ENCODE measurements at regions not wholly inside any gene's neighbourhood (a gene's known extent, or its start where the extent isn't known, plus 50 kb on each side); places are given as distances from the start of the nearest gene placed in this dataset.

DNA sequence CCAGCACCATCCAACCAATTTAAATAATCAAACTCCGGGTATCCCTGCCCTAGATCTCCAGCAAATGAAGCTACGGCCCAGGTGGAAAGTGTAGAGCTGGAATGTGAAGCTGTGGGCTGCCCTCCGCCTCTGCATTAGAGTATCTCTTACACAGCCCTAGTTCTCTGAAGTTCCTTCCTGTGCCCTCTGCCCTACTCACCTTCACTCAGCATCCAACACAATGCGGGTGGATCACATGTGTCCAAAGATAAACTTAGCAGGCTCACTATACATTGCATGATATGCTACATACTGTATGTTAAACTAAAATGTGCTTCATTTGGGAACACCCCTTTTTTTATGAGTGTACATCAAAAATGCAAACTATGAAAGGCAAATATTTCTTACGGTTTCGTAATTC is 70.0 kb upstream of the RAD23B start:
- DNase-seq: no peak

DNA sequence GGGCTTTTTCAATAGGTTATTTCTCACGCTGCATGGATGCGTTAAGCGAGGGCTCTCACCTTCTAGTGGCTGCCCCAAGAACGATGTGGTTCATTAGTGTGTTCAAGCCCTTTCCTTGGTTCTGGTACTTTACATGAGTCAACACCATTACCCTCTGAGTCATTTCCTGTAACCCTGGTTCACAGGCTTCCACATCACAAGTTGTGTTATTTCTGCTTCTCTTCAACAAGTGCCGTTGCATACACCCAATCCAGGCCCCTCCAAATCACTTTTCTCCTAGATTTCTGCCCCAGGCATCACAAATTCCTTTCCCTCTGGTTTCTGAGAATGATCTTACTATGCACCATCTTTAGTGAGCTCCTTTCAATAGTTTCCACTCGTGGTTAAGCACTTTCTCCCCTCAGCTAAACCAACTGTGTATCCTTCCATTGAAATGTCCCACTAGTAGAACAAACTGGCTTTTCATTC is 69.5 kb upstream of the RAD23B start:
- no peak for DNase-seq

DNA sequence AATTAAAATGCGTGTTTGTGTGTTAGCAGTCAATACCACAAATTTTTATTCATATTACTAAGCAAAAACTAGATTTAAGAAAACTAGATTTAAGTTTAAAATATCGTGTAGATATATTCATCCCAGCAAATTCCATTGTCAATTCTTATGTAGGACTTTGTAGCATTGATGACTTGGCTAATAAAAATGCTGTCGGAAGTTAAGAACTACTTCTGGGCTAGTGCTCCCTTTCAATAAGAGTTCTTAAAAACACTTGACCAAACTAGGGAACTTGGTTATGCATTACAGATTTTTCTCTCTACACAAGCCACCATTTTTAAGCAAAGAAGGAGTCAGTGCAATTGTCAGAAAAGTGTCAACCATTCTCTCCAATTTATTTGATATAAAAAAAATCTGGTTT is 68.7 kb upstream of the RAD23B start:
- no peak for DNase-seq

DNA sequence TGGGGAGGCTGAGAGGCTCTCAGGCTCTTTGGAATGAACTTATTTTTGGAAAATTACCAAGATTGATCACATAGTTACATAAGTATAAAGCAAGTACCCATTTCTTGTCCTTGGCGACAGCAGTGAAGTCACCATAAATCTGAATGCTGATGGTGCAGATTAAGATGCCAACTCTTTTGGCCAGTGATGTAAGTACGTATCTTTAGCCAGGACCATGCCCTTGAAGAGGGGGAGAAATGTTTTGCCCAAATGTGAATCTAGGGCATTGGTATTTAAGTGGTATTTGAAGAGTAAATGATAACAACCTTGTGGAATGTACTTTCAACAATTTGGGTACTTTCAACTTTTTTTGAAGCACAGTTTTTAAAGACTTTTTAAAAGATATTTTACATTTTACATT is 68.2 kb upstream of the RAD23B start:
- no peak for DNase-seq

DNA sequence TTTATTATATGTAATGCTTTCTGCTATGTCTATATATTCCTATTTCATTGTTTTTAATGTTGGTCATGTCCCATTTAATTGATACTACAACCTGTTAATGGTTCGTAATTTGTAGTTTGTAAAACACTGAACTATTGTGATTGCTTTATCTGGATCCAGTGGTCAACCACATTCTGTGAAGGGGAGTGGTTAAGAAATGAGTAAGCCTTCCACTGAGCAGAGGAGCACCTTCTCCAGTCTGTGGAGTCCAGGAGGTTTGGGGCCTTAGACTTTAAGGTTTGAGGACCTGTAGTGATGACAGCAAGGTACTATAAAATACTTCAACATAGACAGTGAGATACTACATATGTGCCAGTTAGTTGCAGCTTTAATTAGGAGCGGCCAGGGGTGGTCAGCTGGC is 67.7 kb upstream of the RAD23B start:
- DNase-seq: no peak

DNA sequence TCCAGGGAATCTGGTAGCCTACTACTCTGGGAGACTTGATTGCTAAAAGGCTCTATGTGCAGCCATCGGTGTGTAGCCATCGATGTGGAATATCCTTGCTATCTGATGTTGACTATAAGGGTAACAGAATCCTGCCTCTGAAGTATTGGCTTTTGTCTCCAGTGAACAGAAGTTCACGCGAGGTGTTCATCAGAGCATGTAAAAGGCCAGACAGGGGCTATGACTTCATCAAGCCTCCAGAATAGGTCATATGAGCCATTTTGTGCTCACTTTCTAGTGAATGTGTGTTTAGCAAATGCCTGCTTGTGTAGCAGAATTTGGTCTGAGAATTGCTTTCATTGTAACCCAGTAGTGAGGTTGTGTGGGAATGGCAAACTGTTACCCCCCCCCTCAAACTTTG is 66.8 kb upstream of the RAD23B start:
- DNase-seq: no peak

DNA sequence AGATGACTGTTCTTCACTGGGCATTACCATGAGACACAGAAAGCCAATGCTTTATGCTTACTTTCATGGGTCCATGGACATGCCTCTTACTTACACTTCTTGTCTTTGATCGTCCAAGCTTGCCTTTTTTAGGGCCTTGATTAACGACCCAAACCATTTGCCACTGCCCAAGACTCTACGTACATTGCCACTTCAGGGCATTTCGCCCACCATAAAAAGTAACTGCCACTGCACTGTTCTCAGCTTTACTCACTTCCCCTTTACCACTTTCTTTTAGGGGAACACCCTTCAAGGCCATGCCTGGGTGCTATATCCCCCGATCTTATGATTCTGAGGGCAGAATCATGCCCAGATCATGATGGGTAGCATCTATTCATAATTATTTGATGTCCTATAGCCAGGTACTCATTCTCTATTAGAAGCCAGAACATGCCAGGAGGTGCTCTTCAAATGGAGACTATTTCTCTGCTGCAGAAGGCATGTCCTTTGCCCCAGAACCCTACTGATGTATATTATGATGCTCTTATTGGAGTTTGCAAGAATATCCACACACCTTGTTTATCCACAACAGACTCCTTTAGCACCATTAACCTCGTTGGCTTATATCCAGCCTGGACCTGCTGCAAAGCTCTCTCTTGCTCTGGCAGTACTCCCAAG is 64.1 kb upstream of the RAD23B start:
- no peak for DNase-seq

DNA sequence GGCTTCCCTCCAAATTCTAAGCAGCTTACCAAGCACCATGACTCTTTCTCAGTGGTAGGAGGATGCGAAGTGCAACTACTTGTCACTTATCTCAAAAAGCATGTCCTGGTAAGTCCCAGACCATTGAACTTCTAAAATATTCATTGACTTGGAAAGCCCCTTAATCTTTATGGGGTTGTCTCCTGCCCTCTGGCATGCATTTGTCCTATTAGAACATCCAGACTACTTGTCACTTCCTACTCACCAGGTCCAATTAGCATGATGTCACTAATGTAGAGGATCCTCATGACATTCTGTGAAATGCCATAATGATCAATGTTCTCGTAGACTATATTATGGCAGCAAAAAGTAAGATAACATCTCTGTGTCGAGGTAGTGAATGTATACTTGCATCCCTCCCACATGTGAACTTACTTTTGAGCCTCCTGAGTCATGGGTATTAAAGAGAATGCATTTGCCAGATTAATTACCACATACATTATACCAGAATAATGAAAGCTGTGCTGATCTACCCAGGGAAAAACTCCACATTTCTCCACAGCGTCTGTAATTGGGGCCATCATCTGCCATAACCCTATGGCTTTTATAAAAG is 63.5 kb upstream of the RAD23B start:
- DNase-seq: no peak

DNA sequence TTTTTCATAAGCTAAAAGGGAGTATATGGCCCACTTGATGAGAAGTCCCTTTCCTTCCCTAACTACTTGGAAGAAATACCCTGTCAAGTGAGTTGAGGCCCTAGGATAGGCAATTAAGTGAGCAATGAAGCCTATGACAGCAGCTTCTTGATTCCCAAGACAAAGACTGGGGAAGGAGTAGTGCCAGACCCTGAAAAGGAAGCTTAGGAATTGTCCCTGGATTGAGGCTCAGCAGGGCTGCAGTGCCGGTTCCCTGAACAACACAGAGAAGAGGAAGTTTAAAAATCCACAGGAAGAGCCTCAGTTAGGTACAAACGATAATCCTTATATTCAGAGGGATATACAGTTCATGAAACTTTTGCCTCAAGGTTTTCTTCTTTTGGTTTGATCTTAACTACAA is 61.8 kb upstream of the RAD23B start:
- DNase-seq: no peak

DNA sequence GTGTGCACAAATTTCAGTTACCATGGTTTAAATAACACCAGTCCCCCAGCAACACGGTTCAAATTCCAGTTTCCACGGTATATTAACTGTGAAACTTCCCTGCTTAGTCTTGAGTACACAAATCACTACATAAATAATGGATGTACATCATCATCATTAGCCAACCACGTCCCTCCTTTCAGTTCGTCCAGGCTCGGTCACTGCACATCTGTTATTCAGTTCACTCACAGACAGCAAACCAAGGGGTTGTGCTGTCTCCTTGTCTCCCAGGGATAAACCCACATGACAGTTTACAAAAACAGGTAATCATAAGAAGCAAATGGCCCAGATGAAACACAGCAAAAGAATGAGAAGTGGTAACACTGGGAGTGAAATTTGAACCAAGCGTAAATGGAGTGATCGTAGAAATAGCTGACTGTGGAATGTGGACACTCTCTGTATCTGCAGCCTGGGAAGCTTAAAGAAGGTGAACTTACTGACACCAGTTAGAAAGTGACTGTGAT is 61.0 kb upstream of the RAD23B start:
- no peak for DNase-seq

DNA sequence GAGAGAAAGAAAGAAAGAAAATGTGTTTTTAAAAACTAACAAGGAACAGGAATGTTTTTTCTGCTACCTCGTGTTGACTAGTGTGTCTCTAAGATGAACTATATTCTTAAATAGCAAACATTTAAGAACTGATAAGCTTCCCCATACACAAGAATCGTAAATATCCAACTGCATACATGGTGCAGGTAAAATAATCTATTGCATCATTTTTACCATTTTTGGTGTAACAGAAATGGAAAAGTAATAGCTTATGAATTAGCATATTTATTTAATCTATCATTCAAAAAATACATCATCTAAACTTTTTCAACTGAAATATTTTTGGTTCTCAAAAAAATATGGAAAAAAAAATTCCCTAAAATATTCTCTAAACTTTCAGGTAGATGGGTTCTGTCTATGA is 59.7 kb upstream of the RAD23B start:
- DNase-seq: no peak

DNA sequence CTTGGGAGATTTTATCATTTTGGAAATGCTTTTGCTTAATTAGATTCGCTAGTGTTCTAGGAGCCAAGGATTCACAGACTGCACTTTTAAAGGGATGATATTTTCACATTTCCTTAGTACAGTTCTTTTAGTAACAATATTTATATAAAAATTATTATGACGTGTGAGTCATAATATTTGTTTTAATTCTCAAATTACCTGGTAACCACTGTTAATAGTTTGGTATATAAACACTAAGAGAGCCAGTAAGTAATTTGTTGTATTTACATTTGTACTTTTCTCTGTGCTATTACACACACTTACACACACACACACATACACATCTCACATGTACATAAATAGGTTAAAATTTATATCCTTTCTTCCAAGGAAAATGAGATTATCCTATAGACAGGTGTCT is 58.8 kb upstream of the RAD23B start:
- DNase-seq: no peak

DNA sequence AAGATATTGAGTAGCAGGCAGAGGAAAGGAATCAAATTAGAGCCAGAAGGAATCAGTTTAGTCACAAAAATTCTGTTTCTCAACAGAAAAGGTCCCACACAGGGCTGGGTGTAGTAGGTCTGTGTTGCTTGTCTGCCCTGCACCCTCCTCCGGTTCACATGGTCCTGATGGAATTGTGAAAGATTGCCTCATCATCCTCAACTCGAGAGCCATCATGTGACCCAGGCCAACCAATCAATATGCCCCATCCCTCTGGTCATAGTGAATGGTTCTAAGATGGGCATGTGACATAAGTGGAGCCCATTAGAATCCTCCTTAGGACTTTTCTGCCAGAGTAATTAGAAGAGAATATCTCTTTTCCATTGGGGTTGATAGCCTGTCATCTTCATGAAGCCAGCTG is 56.7 kb upstream of the RAD23B start:
- DNase-seq: no peak

DNA sequence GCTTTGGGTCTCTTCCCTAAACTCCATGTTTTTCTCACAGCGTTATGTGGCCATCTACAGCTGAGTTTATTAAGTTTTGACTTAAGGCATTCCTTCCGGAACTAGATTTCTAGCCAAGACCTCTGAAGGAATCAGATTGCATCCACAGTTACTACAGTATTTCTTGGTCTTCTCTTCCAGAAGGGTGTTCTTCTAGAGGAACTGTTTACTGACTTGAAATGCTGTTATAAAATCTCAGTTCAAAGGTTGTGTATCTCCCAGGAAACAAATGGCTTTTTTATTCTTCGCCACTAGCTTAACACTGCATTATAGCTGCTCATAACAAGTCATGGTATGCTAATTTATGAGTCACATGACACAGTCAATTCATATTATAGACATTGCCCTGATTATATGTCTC is 55.3 kb upstream of the RAD23B start:
- DNase-seq: no peak

DNA sequence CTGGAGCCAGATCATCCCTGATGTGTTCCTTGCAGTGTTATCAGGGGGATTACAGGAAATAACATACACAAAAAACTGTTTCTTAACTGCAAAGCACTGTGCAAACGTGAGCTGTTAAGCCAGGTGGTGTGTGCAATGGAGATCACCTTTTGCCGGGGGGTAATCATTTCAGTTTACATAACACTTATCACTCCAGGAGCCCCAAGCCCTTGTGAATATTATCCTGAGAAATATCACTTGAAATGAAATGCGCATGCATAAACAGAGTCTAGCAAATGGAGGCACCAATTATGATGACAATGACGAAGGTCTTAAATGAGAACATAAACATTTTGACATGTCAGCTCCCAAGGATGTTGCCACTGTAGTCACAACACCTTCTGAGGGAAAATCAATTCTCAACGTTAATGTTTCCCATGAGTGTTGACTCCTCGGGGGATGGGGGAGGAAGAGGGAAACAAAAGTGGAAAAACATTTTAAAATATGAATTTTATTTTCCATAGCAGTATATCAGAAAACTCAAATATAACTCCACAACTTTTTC is 54.5 kb upstream of the RAD23B start:
- DNase-seq: no peak

DNA sequence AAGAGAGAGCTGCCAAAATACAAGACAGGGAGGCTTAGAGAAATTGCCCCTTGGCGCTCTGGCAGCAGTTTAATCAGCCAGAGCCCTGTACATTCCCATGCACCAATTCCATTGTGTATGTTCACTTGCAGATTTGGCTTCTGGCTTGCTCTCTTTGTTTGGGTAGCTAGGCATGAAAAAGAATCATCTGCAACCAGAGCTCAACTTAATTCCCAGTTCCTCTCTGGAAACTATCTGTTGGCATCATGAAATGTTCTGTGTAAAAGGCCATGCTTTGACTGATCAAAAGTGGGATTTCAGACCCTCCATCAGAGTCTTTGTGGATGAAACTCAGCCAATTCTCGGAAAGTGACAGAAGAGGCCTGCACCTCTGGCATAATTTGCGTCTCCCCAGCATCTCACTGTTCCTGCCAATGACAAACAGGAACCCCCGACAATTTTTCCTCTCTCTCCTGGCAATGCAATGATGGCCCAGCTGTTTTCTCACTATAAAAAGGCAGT is 53.8 kb upstream of the RAD23B start:
- peak; percentile 49 for DNase-seq

Data from left hindlimb (tissue), 1 donor.